ENCODE measurements at regions not wholly inside any gene's neighbourhood (a gene's known extent, or its start where the extent isn't known, plus 50 kb on each side); places are given as distances from the start of the nearest gene placed in this dataset.

DNA sequence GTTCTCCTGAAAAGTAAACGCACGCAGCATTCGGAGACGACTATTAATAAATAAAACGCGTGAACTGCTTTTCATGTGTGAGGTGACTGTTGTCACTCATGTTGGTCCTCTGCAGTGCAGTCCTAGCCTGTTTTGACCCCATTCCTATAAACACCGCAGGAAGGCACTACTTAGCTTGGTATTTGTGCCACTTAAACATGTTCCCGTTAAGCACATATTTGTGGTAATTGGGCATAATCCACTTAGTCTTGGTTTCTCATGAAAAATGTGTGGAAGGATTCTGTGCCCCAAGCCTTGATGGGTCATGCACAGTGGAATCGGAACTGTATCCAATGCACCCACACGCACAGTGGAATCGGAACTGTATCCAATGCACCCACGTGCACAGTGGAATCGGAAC lies 313.9 kb downstream of the THBS2 start:
- ChIA-PET CTCF (no interaction called here), POLR2A (no interaction called here)
- H3K4me3 Mint-ChIP-seq: no peak overlapping the region
- peaks cover 4% of the 10 kb centered on the region for H3K27me3 Mint-ChIP-seq
- H3K9ac ChIP-seq (ENCODE audit: low read length): no peak overlapping the region
- H3K4me1 Mint-ChIP-seq: no peaks in the 10 kb centered on the region
- no peaks in the 10 kb centered on the region for H3K79me2 ChIP-seq (ENCODE audit: control insufficient read depth, insufficient read depth, low read length)
- H3K27ac ChIP-seq (ENCODE audit: low read length in 2 of 2): no peak overlapping the region
- H4K20me1 ChIP-seq (ENCODE audit: control insufficient read depth, insufficient read depth, low read length, poor library complexity, severe bottlenecking): no peaks in the 10 kb centered on the region
- peaks cover 0 to 2% (median 0%) of the 10 kb centered on the region in 4 experiments for H3K27me3 ChIP-seq (replicated peaks in 1 of 4; ENCODE audit: control extremely low read depth in 1 of 4, control insufficient read depth in 3 of 4, insufficient read depth in 4 of 4, low read length in 3 of 4)
- H3K36me3 ChIP-seq (replicated peaks in 1 of 2; ENCODE audit: control extremely low read depth in 1 of 2, control insufficient read depth in 1 of 2, extremely low read depth in 1 of 2, insufficient read depth in 2 of 2, low read length in 1 of 2): no peaks in the 10 kb centered on the region
- no peak overlapping the region for H3K4me3 ChIP-seq (ENCODE audit: control extremely low read depth in 1 of 5, extremely low read depth in 1 of 5, insufficient read depth in 1 of 5, low read depth in 2 of 5, low read length in 4 of 5)
- TF ChIP-seq, protein P1, sequence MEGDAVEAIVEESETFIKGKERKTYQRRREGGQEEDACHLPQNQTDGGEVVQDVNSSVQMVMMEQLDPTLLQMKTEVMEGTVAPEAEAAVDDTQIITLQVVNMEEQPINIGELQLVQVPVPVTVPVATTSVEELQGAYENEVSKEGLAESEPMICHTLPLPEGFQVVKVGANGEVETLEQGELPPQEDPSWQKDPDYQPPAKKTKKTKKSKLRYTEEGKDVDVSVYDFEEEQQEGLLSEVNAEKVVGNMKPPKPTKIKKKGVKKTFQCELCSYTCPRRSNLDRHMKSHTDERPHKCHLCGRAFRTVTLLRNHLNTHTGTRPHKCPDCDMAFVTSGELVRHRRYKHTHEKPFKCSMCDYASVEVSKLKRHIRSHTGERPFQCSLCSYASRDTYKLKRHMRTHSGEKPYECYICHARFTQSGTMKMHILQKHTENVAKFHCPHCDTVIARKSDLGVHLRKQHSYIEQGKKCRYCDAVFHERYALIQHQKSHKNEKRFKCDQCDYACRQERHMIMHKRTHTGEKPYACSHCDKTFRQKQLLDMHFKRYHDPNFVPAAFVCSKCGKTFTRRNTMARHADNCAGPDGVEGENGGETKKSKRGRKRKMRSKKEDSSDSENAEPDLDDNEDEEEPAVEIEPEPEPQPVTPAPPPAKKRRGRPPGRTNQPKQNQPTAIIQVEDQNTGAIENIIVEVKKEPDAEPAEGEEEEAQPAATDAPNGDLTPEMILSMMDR (IDR thresholded peaks at IDR 0.05): no peak
- no peak for TF ChIP-seq EZH2 (IDR thresholded peaks at IDR 0.05; ENCODE audit: borderline replicate concordance, insufficient read depth, low read depth, low read length, poor library complexity, severe bottlenecking)
- H3K4me1 ChIP-seq (ENCODE audit: control insufficient read depth in 2 of 2, insufficient read depth in 2 of 2, low read length in 2 of 2): no peaks in the 10 kb centered on the region
- H3K9me3 Mint-ChIP-seq (ENCODE audit: insufficient read depth): no peaks in the 10 kb centered on the region
- intact Hi-C loops (cut with micrococcal nuclease): no loop called here
- H3K4me2 ChIP-seq (replicated peaks; ENCODE audit: low read depth, low read length, poor library complexity, severe bottlenecking): no peak overlapping the region
- H3K9me3 ChIP-seq (ENCODE audit: control extremely low read depth in 1 of 3, control insufficient read depth in 2 of 3, insufficient read depth in 1 of 3, low read length in 2 of 3): no peaks in the 10 kb centered on the region
- DNase-seq (no peak), ATAC-seq (ENCODE audit: low read depth) (no peak)
- no peak overlapping the region for H3K27ac Mint-ChIP-seq
- 93% methylated on average over 5 of the region's 13 CpGs for WGBS (ENCODE audit: insufficient coverage)
- no peak overlapping the region for H2AFZ ChIP-seq (ENCODE audit: insufficient read depth, low read depth, low read length, poor library complexity, severe bottlenecking)

DNA sequence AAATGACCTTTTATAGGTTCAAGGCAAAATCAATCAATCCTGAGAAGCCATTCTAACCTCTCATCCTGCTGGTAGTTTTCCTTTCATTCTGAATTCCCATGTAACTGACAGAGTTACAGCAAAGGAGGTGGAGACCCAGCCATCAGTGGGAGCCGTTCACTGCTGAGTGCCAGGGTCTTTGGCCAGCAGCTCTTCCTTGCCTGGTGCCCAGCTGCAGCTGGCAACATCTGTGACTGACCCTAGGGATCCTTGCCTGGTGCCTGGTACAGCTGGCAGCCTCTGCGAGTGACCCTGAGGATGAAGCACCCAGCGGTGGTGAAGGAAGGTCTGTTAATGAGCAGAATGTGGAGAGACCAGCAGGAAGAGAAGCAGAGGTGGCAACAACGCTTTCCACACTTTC lies 314.6 kb downstream of the THBS2 start:
- intact Hi-C loops (cut with micrococcal nuclease): no loop called here
- Histone ChIP-seq H4K20me1 (ENCODE audit: control insufficient read depth, insufficient read depth, low read length, poor library complexity, severe bottlenecking) (no peaks in the 10 kb centered on the region), H3K36me3 (replicated peaks in 1 of 2; ENCODE audit: control extremely low read depth in 1 of 2, control insufficient read depth in 1 of 2, extremely low read depth in 1 of 2, insufficient read depth in 2 of 2, low read length in 1 of 2) (no peaks in the 10 kb centered on the region), H3K9me3 (ENCODE audit: control extremely low read depth in 1 of 3, control insufficient read depth in 2 of 3, insufficient read depth in 1 of 3, low read length in 2 of 3) (no peaks in the 10 kb centered on the region), H3K27ac (ENCODE audit: low read length in 2 of 2) (no peak overlapping the region), H2AFZ (ENCODE audit: insufficient read depth, low read depth, low read length, poor library complexity, severe bottlenecking) (no peak overlapping the region), H3K79me2 (ENCODE audit: control insufficient read depth, insufficient read depth, low read length) (no peaks in the 10 kb centered on the region), H3K4me1 (ENCODE audit: control insufficient read depth in 2 of 2, insufficient read depth in 2 of 2, low read length in 2 of 2) (no peaks in the 10 kb centered on the region), H3K4me2 (replicated peaks; ENCODE audit: low read depth, low read length, poor library complexity, severe bottlenecking) (no peak overlapping the region), H3K27me3 (replicated peaks in 1 of 4; ENCODE audit: control extremely low read depth in 1 of 4, control insufficient read depth in 3 of 4, insufficient read depth in 4 of 4, low read length in 3 of 4) (peaks cover 0 to 2% (median 0%) of the 10 kb centered on the region in 4 experiments), H3K4me3 (ENCODE audit: control extremely low read depth in 1 of 5, extremely low read depth in 1 of 5, insufficient read depth in 1 of 5, low read depth in 2 of 5, low read length in 4 of 5) (no peak overlapping the region), H3K9ac (ENCODE audit: low read length) (no peak overlapping the region)
- DNase-seq: no peak
- TF ChIP-seq, protein P1 (IDR thresholded peaks at IDR 0.05): no peak
- no peak for TF ChIP-seq EZH2 (IDR thresholded peaks at IDR 0.05; ENCODE audit: borderline replicate concordance, insufficient read depth, low read depth, low read length, poor library complexity, severe bottlenecking)
- WGBS (ENCODE audit: insufficient coverage): 88% methylated on average over 3 of the region's 4 CpGs
- POLR2A ChIA-PET: no interaction called here
- ATAC-seq (ENCODE audit: low read depth): no peak
- no peaks in the 10 kb centered on the region for H3K4me1 Mint-ChIP-seq
- no peaks in the 10 kb centered on the region for H3K9me3 Mint-ChIP-seq (ENCODE audit: insufficient read depth)
- CTCF ChIA-PET: no interaction called here
- H3K27me3 Mint-ChIP-seq: peaks cover 9% of the 10 kb centered on the region
- H3K4me3 Mint-ChIP-seq: no peak overlapping the region
- H3K27ac Mint-ChIP-seq: no peak overlapping the region

All from B cell (primary cell).